ENCODE measurements at regions not wholly inside any gene's neighbourhood (a gene's known extent, or its start where the extent isn't known, plus 50 kb on each side); places are given as distances from the start of the nearest gene placed in this dataset.

DNA sequence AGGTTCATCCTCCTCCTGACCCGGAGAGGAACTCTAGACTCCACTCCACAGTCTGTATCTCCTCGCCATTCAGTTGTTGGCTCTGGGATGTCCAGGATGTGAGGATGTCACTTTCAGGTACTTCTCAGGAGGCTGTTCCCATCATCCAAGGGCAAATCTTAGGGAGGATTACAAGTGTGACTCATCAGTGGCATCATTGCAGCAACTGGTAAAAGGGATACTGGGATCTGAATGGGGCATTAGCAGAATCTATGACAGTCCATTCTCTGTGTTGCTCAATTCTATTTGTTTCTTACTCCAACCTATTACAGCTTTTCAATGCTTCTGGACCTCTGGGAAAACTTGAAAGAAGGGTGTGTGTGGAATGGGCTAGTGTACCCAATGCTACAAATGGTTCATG, 81.5 kb upstream of the FN1 start:
- TF ChIP-seq, protein P1, sequence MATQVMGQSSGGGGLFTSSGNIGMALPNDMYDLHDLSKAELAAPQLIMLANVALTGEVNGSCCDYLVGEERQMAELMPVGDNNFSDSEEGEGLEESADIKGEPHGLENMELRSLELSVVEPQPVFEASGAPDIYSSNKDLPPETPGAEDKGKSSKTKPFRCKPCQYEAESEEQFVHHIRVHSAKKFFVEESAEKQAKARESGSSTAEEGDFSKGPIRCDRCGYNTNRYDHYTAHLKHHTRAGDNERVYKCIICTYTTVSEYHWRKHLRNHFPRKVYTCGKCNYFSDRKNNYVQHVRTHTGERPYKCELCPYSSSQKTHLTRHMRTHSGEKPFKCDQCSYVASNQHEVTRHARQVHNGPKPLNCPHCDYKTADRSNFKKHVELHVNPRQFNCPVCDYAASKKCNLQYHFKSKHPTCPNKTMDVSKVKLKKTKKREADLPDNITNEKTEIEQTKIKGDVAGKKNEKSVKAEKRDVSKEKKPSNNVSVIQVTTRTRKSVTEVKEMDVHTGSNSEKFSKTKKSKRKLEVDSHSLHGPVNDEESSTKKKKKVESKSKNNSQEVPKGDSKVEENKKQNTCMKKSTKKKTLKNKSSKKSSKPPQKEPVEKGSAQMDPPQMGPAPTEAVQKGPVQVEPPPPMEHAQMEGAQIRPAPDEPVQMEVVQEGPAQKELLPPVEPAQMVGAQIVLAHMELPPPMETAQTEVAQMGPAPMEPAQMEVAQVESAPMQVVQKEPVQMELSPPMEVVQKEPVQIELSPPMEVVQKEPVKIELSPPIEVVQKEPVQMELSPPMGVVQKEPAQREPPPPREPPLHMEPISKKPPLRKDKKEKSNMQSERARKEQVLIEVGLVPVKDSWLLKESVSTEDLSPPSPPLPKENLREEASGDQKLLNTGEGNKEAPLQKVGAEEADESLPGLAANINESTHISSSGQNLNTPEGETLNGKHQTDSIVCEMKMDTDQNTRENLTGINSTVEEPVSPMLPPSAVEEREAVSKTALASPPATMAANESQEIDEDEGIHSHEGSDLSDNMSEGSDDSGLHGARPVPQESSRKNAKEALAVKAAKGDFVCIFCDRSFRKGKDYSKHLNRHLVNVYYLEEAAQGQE (IDR thresholded peaks at IDR 0.05; ENCODE audit: low read depth, low read length): no peak
- TF ChIP-seq, protein P2, sequence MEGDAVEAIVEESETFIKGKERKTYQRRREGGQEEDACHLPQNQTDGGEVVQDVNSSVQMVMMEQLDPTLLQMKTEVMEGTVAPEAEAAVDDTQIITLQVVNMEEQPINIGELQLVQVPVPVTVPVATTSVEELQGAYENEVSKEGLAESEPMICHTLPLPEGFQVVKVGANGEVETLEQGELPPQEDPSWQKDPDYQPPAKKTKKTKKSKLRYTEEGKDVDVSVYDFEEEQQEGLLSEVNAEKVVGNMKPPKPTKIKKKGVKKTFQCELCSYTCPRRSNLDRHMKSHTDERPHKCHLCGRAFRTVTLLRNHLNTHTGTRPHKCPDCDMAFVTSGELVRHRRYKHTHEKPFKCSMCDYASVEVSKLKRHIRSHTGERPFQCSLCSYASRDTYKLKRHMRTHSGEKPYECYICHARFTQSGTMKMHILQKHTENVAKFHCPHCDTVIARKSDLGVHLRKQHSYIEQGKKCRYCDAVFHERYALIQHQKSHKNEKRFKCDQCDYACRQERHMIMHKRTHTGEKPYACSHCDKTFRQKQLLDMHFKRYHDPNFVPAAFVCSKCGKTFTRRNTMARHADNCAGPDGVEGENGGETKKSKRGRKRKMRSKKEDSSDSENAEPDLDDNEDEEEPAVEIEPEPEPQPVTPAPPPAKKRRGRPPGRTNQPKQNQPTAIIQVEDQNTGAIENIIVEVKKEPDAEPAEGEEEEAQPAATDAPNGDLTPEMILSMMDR (IDR thresholded peaks at IDR 0.05): no peak
- TF ChIP-seq SIN3A (IDR thresholded peaks at IDR 0.05; ENCODE audit: borderline replicate concordance, low read depth, low read length) (no peak), GATA2 (CRISPR knock-in tag; IDR thresholded peaks at IDR 0.05) (no peak), POLR2AphosphoS5 (IDR thresholded peaks at IDR 0.05; ENCODE audit: low read depth, low read length) (no peak), RCOR1 (IDR thresholded peaks at IDR 0.05; ENCODE audit: low read length) (no peak), MEF2A (IDR thresholded peaks at IDR 0.05; ENCODE audit: borderline replicate concordance, low read depth) (no peak), ELF1 (IDR thresholded peaks at IDR 0.05) (no peak)
- TF ChIP-seq, protein P3, sequence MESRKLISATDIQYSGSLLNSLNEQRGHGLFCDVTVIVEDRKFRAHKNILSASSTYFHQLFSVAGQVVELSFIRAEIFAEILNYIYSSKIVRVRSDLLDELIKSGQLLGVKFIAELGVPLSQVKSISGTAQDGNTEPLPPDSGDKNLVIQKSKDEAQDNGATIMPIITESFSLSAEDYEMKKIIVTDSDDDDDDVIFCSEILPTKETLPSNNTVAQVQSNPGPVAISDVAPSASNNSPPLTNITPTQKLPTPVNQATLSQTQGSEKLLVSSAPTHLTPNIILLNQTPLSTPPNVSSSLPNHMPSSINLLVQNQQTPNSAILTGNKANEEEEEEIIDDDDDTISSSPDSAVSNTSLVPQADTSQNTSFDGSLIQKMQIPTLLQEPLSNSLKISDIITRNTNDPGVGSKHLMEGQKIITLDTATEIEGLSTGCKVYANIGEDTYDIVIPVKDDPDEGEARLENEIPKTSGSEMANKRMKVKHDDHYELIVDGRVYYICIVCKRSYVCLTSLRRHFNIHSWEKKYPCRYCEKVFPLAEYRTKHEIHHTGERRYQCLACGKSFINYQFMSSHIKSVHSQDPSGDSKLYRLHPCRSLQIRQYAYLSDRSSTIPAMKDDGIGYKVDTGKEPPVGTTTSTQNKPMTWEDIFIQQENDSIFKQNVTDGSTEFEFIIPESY (IDR thresholded peaks at IDR 0.05; ENCODE audit: borderline replicate concordance, low read depth): no peak

Data from SK-N-SH (cell line).